ENCODE measurements at regions not wholly inside any gene's neighbourhood (a gene's known extent, or its start where the extent isn't known, plus 50 kb on each side); places are given as distances from the start of the nearest gene placed in this dataset.

GRCh38 chr5:82811490-82811889 is 265.7 kb downstream of the TMEM167A start:
- no peak for TF ChIP-seq CTCF (IDR thresholded peaks at IDR 0.05; ENCODE audit: insufficient read depth, low read depth, low read length)
- no peak for TF ChIP-seq EZH2 (IDR thresholded peaks at IDR 0.05; ENCODE audit: insufficient read depth, low read length)
